NB4 (cell line): ENCODE measurements at regions not wholly inside any gene's neighbourhood (a gene's known extent, or its start where the extent isn't known, plus 50 kb on each side); places are given as distances from the start of the nearest gene placed in this dataset.
"Not testable (repeated sequence)": the region's sequence is repeated elsewhere in the genome, so short reads cannot be mapped to it uniquely, and the experiment has no call there.

Experiments
- DNase-seq: peaks from one replicate; pipeline ENCODE4 v3.0.0; 2010; ENCODE audit warnings: low read depth
- H3K4me3 ChIP-seq: one replicate; pipeline ENCODE4 v1.5.1; 2011; ENCODE audit warnings: mild to moderate bottlenecking, low read depth, low read length, moderate library complexity
- MYC ChIP-seq: IDR thresholded peaks from 2 replicates; pipeline ENCODE4 v1.6.1; 2011; ENCODE audit warnings: low read depth, low read length
- POLR2A ChIP-seq: IDR thresholded peaks from 2 replicates; pipeline ENCODE4 v1.6.1; 2011; ENCODE audit warnings: mild to moderate bottlenecking; ENCODE audit not compliant: insufficient read length; ENCODE audit errors: extremely low read depth
- TF ChIP-seq, protein P1 (sequence below): IDR thresholded peaks from one replicate; pipeline ENCODE4 v1.5.1; 2012; ENCODE audit warnings: low read depth, low read length
- TF ChIP-seq, protein P2 (sequence below): IDR thresholded peaks from 2 replicates; pipeline ENCODE4 v1.6.1; 2011; ENCODE audit warnings: low read depth, low read length

DNA sequence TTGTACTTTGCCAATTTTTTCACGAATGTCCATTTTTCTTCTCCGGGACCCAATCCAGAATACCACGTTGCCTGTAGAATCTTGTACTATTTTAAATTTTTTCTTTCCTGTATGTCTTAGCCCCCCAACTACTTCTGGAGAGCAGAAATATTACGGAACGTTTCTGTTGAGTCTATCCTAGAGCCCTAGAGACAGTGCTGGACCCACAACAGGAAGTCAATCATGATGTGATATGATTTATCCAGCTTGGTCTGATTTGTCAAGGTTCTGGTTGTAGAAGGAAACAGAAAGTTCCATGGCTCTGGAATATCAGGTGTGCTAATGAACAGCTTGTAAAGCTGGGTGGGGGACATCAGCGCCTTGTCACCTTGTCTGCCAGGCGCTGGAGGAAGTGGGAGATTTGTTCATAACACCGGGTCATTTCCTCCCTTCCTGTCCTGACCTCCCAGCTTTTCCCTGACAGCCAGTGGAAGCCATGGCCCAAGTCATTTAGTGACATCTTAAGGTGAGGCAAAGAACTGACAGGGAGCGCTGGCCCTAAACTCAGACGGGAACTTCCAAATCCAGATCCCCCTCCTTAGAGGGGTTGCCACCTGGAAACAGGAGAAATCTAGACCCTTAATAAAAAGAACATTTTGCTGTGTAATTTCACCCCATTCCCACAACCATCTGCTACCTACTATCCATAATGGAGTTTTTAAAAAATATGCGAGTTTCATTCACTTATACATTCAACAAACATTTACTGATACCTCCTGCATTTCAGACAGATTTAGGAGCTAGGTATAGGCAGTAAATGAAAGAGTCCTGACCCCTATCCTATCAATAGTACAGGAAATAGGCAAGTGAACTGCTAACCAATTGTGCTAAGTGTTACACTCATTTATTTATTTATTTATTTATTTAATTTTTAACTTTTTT is 130.5 kb downstream of the ZFP64 start:
- no peak overlapping the region for H3K4me3 ChIP-seq
- no peak for TF ChIP-seq POLR2A
- TF ChIP-seq, protein P1, sequence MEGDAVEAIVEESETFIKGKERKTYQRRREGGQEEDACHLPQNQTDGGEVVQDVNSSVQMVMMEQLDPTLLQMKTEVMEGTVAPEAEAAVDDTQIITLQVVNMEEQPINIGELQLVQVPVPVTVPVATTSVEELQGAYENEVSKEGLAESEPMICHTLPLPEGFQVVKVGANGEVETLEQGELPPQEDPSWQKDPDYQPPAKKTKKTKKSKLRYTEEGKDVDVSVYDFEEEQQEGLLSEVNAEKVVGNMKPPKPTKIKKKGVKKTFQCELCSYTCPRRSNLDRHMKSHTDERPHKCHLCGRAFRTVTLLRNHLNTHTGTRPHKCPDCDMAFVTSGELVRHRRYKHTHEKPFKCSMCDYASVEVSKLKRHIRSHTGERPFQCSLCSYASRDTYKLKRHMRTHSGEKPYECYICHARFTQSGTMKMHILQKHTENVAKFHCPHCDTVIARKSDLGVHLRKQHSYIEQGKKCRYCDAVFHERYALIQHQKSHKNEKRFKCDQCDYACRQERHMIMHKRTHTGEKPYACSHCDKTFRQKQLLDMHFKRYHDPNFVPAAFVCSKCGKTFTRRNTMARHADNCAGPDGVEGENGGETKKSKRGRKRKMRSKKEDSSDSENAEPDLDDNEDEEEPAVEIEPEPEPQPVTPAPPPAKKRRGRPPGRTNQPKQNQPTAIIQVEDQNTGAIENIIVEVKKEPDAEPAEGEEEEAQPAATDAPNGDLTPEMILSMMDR: no peak
- DNase-seq: no peak

DNA sequence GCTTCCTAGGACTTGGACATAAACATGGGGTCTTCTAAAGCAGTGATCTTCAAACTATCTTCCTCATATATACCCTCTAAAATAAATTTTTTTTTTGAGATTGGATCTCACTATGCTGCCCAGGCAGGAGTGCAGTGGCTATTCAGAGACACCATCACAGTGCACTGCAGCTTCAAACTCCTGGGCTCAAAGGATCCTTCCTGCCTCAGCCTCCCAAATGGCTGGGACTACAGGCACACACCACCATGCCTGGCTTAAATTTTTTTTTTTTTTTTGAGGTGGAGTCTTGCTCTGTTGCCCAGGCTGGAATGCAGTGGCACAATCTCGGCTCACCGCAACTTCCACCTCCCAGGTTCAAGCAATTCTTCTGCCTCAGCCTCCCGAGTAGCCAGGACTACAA is 134.4 kb downstream of the ZFP64 start:
- not testable (repeated sequence) for H3K4me3 ChIP-seq, DNase-seq

DNA sequence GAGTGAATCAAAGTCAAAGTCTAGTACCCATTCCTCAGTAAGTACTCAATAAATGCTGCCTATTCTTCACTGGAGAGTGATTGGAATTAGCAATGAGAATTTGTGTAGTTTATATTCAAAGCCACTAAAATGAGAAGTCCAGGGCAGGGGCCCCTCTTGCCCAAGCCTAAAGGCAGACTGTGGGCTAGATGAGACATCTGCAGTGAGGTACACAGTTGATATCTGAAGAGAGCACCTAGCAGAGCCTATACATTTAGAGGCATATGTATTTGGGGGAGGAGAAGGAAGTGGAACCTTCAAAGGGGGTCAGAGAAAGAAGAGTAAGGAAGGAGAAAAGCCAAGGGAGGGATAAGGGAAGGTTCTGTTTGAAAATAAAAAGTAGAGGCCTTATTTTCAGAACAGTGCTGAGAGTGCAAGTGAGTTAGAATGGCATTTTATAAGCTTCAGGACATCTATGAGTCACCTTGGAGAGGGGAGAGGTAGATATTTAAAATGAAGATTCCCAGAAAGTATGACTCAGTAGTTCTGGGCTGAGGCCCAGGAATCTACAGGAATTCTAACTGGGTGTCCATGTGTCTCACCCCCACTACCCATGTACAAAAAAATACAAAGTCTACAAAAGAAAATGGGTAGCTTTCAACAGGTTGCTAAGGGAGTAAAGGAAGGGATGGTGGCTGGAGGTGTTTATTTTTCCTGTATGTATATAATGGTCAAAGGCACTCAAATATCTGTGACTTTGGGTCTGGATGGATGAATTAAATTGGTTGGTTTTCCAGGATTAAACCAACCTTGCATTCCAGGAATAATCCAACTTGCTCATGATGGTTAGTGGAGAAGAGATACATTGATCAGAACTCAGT is 135.1 kb downstream of the ZFP64 start:
- no peak for TF ChIP-seq POLR2A
- H3K4me3 ChIP-seq: no peak overlapping the region
- DNase-seq: no peak

DNA sequence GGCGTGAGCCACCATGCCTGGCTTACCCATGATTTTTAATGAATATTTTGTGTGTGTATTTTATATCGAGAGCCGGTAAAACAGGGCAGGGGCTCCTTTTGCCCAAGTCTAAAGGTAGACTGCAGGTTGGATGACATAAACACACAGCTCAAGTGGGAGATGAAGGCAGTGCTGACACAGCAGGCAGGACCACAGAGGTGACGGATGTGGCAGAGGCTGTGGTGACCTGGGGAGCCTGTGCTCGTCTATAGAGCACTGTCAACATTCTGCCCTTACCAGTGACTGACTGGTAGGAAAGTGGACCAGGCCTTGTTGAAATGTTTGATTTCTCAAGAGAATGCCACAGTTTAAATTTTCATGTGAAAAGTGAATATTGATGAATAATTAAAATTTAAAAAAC is 137.5 kb downstream of the ZFP64 start:
- no peak for DNase-seq
- TF ChIP-seq POLR2A (no peak), MYC (no peak)
- TF ChIP-seq, protein P2, sequence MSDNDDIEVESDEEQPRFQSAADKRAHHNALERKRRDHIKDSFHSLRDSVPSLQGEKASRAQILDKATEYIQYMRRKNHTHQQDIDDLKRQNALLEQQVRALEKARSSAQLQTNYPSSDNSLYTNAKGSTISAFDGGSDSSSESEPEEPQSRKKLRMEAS: no peak
- TF ChIP-seq, protein P1: no peak
- no peak overlapping the region for H3K4me3 ChIP-seq

DNA sequence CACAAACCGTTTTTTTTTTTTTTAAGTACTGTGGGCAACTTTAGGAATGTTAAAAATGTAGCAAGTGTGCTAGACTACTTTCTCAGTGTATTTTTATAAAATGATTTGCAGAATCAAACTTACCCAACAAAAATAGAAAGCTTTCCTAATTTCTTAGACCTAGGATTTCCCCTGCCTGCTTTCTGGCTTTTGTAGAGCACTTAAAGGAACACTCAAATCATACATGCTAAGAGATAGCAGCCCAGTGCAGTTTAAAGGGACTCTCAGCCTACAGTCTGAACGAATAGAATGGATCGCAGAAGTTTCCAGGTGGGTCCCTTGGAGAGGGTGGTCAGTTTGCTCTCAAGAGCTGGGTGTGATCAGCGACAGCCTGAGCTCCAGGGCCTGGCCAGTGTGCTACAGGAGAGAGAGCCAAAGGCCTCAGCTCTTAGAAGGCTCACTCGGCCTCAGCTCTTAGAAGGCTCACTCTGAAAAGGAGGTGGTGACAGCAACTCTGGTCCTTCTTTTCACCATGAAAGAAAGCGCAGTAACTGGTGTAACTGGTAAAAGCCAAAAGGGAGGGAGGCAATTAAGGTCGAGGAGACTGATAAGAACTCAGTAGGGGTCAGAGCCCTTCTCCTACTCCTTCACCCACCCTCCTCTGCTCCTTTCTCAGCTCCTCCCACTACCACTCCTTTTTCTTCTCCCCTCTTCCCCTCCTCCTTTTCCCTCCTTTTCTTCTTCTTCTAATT is 142.4 kb downstream of the ZFP64 start:
- TF ChIP-seq, protein P2: no peak
- TF ChIP-seq MYC (no peak), POLR2A (no peak)
- TF ChIP-seq, protein P1: no peak
- no peak for DNase-seq
- H3K4me3 ChIP-seq: no peak overlapping the region

DNA sequence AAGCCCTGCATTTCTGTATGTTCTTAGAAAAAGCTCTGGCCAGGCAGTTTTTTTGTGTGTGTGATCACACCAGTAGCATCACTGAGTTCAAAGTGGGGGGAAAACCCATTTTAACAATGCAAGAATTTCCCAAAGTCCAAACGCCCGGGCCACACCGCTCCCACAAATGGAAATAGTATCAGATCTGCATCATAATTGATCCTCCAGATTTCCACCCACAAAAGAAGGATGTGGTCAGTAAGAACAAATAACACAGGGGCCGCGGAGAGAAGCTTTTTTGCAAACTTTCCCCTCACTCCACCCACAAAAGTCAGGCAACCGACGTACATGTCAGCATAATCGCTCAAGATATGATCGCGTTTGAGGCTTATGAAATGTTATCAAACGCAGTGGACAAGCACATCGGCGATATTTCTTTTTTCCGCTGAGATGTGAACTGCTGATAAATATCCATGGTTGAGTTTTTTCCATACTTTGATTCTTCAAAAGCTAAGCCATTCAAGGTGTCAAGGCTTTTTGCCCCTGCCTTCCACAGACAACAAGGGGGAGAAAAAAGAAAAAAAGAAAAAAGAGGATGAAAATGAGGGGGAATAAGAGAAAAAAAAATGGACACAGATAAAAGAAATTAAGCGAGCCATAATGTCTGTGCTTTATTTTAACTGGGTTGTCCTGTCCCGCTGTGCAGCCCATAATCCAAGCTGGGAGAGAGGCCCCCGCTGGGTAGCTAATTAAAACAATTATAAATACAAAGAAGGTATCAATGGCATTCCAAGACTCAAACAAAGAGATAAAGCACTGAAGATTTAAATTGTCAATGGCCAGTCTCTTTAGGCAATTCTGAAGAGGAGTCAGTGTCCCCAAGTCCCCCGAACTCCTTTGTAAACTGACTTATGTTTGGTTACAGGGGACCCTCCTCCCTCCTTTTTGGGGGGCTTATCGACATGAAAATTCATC is 143.5 kb downstream of the ZFP64 start:
- DNase-seq: peak; percentile 9
- H3K4me3 ChIP-seq: no peak overlapping the region
- TF ChIP-seq, protein P1: no peak
- TF ChIP-seq MYC (no peak), POLR2A (no peak)
- TF ChIP-seq, protein P2: no peak
